GM19328 (cell line): ENCODE measurements at regions not wholly inside any gene's neighbourhood (a gene's known extent, or its start where the extent isn't known, plus 50 kb on each side); places are given as distances from the start of the nearest gene placed in this dataset.
"Not testable (repeated sequence)": the region's sequence is repeated elsewhere in the genome, so short reads cannot be mapped to it uniquely, and the experiment has no call there.

Experiments
- ATAC-seq: cut with Tn5 transposase; IDR thresholded peaks from one replicate; pipeline ENCODE4 v1.9.1; 2021; ENCODE audit warnings: mild to moderate bottlenecking, moderate library complexity; ENCODE audit not compliant: unreplicated experiment

GRCh38 chr11:112310848-112311247 is 50.2 kb upstream of the PLET1 start:
- no peak for ATAC-seq

GRCh38 chr11:112315057-112315720 is 54.5 kb upstream of the PLET1 start:
- ATAC-seq: no peak

- no peak for ATAC-seq
Observed at GRCh38 chr11:112315861-112316739, 55.4 kb upstream of the PLET1 start.

- ATAC-seq: no peak
Observed at GRCh38 chr11:112316971-112317370, 56.3 kb upstream of the PLET1 start.

GRCh38 chr11:112318184-112318591 is 57.5 kb upstream of the PLET1 start:
- no peak for ATAC-seq

- ATAC-seq: no peak
Observed at GRCh38 chr11:112318661-112319060, 58.0 kb upstream of the PLET1 start.

GRCh38 chr11:112320668-112321067 is 60.0 kb upstream of the PLET1 start:
- ATAC-seq: no peak

GRCh38 chr11:112321501-112322172 is 61.0 kb upstream of the PLET1 start:
- ATAC-seq: no peak

- ATAC-seq: no peak
Observed at GRCh38 chr11:112322173-112322790, 61.6 kb upstream of the PLET1 start.

- no peak for ATAC-seq
Observed at GRCh38 chr11:112334381-112334780, 73.7 kb upstream of the PLET1 start.

GRCh38 chr11:112336356-112336886 is 75.8 kb upstream of the PLET1 start:
- no peak for ATAC-seq

- ATAC-seq: no peak
Observed at GRCh38 chr11:112339566-112339965, 78.9 kb upstream of the PLET1 start.

GRCh38 chr11:112343368-112344039 is 82.8 kb upstream of the PLET1 start:
- ATAC-seq: no peak

- ATAC-seq: no peak
Observed at GRCh38 chr11:112344040-112344413, 83.4 kb upstream of the PLET1 start.

- ATAC-seq: no peak
Observed at GRCh38 chr11:112345166-112345565, 84.5 kb upstream of the PLET1 start.

- no peak for ATAC-seq
Observed at GRCh38 chr11:112345706-112346105, 85.0 kb upstream of the PLET1 start.

GRCh38 chr11:112346586-112346985 is 85.9 kb upstream of the PLET1 start:
- no peak for ATAC-seq

- ATAC-seq: no peak
Observed at GRCh38 chr11:112348480-112349029, 87.9 kb upstream of the PLET1 start.

- not testable (repeated sequence) for ATAC-seq
Observed at GRCh38 chr11:112351423-112351822, 90.8 kb upstream of the PLET1 start.

- ATAC-seq: no peak
Observed at GRCh38 chr11:112352907-112353306, 92.2 kb upstream of the PLET1 start.
